Tibial artery (tissue), 4 donors: ENCODE measurements at regions not wholly inside any gene's neighbourhood (a gene's known extent, or its start where the extent isn't known, plus 50 kb on each side); places are given as distances from the start of the nearest gene placed in this dataset.

Experiments used
- DNase-seq, 2 donors: peaks; one replicate each; pipeline ENCODE4 v3.0.0-alpha.2; 2019
- H3K27ac ChIP-seq, 2 donors: fragments of 200-600 bp; sonication (generic) in 1 of 2; 1 replicate in 1 of 2; 2 replicates in 1 of 2; pipeline ENCODE4 v1.5.1; 2018 to 2019; ENCODE audit warnings: mild to moderate bottlenecking in 1 of 2
- H3K27me3 ChIP-seq, 2 donors: fragments of 200-600 bp; sonication (generic) in 1 of 2; one replicate each; pipeline versions ENCODE4 v1.5.1 to v1.6.0; 2016 to 2019
- H3K36me3 ChIP-seq, 3 donors: fragments of 200-600 bp; sonication (generic) in 2 of 3; one replicate each; pipeline ENCODE4 v1.5.1; 2016 to 2019; ENCODE audit warnings: mild to moderate bottlenecking in 2 of 3
- H3K4me1 ChIP-seq, 4 donors: fragments of 200-600 bp; sonication (generic) in 2 of 4; 1 replicate in 3 of 4; 2 replicates in 1 of 4; pipeline ENCODE4 v1.5.1; 2016 to 2019
- H3K4me3 ChIP-seq, 2 donors: fragments of 200-600 bp; sonication (generic) in 1 of 2; 1 replicate in 1 of 2; 2 replicates in 1 of 2; pipeline ENCODE4 v1.5.1; 2018 to 2019; ENCODE audit warnings: mild to moderate bottlenecking in 2 of 2
- H3K9me3 ChIP-seq, 3 donors: fragments of 200-600 bp; sonication (generic) in 1 of 3; one replicate each; pipeline ENCODE4 v1.5.1; 2016 to 2019
- CTCF ChIP-seq, 2 experiments: fragments of 200-600 bp in 1 of 2; fragments of 450-650 bp in 1 of 2; IDR thresholded peaks; one replicate each; pipeline ENCODE4 v1.5.1; 2017 to 2019; ENCODE audit warnings: antibody characterized with exemption in 2 of 2, mild to moderate bottlenecking in 1 of 2, moderate library complexity in 1 of 2
- intact Hi-C: fragments of 100-400 bp; cut with DNase I; formaldehyde crosslinking; loops from one replicate; pipeline ENCODE4 v1.15.0; 2023; ENCODE audit warnings: low total_unique reads

GRCh38 chrX:40247382-40247781, 149.6 kb upstream of the BCOR start:
- Histone ChIP-seq H3K27ac (no peak overlapping the region), H3K36me3 (no peaks in the 10 kb centered on the region), H3K4me1 (peaks cover 0 to 6% (median 0%) of the 10 kb centered on the region in 4 donors), H3K9me3 (no peaks in the 10 kb centered on the region), H3K27me3 (no peaks in the 10 kb centered on the region), H3K4me3 (no peak overlapping the region)
- DNase-seq = no peak
- no peak for TF ChIP-seq CTCF (IDR thresholded peaks at IDR 0.05)
- intact Hi-C loops = no loop called here

GRCh38 chrX:40245488-40246071, 147.8 kb upstream of the BCOR start:
- DNase-seq = peak in 1 of 2 donors; percentile 20
- peak in 1 of 2 experiments; percentile 4 for TF ChIP-seq CTCF (IDR thresholded peaks at IDR 0.05)
- peak overlapping the region; percentile 15 to 31 for H3K4me3 ChIP-seq

GRCh38 chrX:40244980-40245379, 147.2 kb upstream of the BCOR start:
- Histone ChIP-seq H3K4me3 (peak overlapping the region in 1 of 2 donors; percentile 31), H3K4me1 (peaks cover 0 to 6% (median 0%) of the 10 kb centered on the region in 4 donors), H3K36me3 (no peaks in the 10 kb centered on the region), H3K9me3 (no peaks in the 10 kb centered on the region), H3K27ac (no peak overlapping the region), H3K27me3 (no peaks in the 10 kb centered on the region)
- DNase-seq = no peak
- intact Hi-C loops = no loop called here
- TF ChIP-seq CTCF (IDR thresholded peaks at IDR 0.05) = no peak

More at GRCh38 chrX:40245488-40246071, 147.8 kb upstream of the BCOR start:
- Histone ChIP-seq H3K4me1 (peaks cover 0 to 6% (median 0%) of the 10 kb centered on the region in 4 donors), H3K36me3 (no peaks in the 10 kb centered on the region), H3K9me3 (no peaks in the 10 kb centered on the region), H3K27ac (no peak overlapping the region), H3K27me3 (no peaks in the 10 kb centered on the region)
- intact Hi-C loops = no loop called here

GRCh38 chrX:40243755-40244515, 146.2 kb upstream of the BCOR start:
- peaks cover 0 to 6% (median 0%) of the 10 kb centered on the region in 4 donors for H3K4me1 ChIP-seq
- no peaks in the 10 kb centered on the region for H3K36me3 ChIP-seq
- no peak for TF ChIP-seq CTCF (IDR thresholded peaks at IDR 0.05)
- no peak overlapping the region for H3K4me3 ChIP-seq
- no peak for DNase-seq
- no peaks in the 10 kb centered on the region for H3K9me3 ChIP-seq
- H3K27me3 ChIP-seq = no peaks in the 10 kb centered on the region
- no peak overlapping the region for H3K27ac ChIP-seq
- intact Hi-C loops = no loop called here

- Histone ChIP-seq H3K36me3 (no peaks in the 10 kb centered on the region), H3K27ac (no peak overlapping the region), H3K9me3 (peaks cover 0 to 5% (median 0%) of the 10 kb centered on the region in 3 donors), H3K4me3 (no peak overlapping the region), H3K27me3 (no peaks in the 10 kb centered on the region), H3K4me1 (peaks cover 0 to 4% (median 0%) of the 10 kb centered on the region in 4 donors)
- no peak for TF ChIP-seq CTCF (IDR thresholded peaks at IDR 0.05)
- intact Hi-C loops = no loop called here
- DNase-seq = no peak
Observed at GRCh38 chrX:40240844-40241243, 143.1 kb upstream of the BCOR start.
